Caco-2 (cell line): ENCODE measurements at regions not wholly inside any gene's neighbourhood (a gene's known extent, or its start where the extent isn't known, plus 50 kb on each side); places are given as distances from the start of the nearest gene placed in this dataset.

Source experiments
- BruUV-seq: library from RNA; stranded (reverse); fragments of 400-500 nt; replicated peaks from 2 replicates; lab custom pipeline; 2021; lab: Mats Ljungman, UMichigan
- CTCF ChIA-PET: fragments of 300-600 bp; sonication (Branson Sonifier 250); formaldehyde crosslinking; loops from one replicate; lab custom pipeline; 2022; ENCODE audit warnings: antibody characterized with exemption; lab: Charles Lee
- POLR2A ChIA-PET: fragments of 300-600 bp; sonication (Branson Sonifier 250); formaldehyde crosslinking; loops from one replicate; lab custom pipeline; 2022; ENCODE audit warnings: antibody characterized with exemption; lab: Charles Lee
- DNase-seq, 2 experiments: peaks; one replicate each; pipeline versions ENCODE4 v3.0.0 to v3.0.0-alpha.2; 2020 to 2022
- H3K27me3 ChIP-seq: replicated peaks from 2 replicates; pipeline ENCODE4 v1.6.0; 2011; ENCODE audit warnings: low read length; ENCODE audit not compliant: control insufficient read depth, insufficient read depth
- H3K36me3 ChIP-seq: 2 replicates; pipeline ENCODE4 v1.5.1; 2011; ENCODE audit warnings: low read length; ENCODE audit not compliant: control insufficient read depth, insufficient read depth
- H3K4me1 ChIP-seq: fragments of 250-450 bp; sonication (Bioruptor Pico); 2 replicates; pipeline ENCODE4 v1.5.1; 2020; ENCODE audit warnings: mild to moderate bottlenecking
- H3K4me3 ChIP-seq: 2 replicates; pipeline ENCODE4 v1.5.1; 2011; ENCODE audit warnings: low read depth, mild to moderate bottlenecking, control low read depth, low read length
- H3K9me3 ChIP-seq: fragments of 250-450 bp; sonication (Bioruptor Pico); 2 replicates; pipeline ENCODE4 v1.5.1; 2020; ENCODE audit warnings: mild to moderate bottlenecking, moderate library complexity
- H3K27ac Mint-ChIP-seq: one replicate; pipeline ENCODE4 v1.8.0; 2022; ENCODE audit warnings: mixed read lengths; ENCODE audit not compliant: unreplicated experiment
- H3K27me3 Mint-ChIP-seq: one replicate; pipeline ENCODE4 v1.8.0; 2022; ENCODE audit warnings: mixed read lengths; ENCODE audit not compliant: insufficient read depth, unreplicated experiment
- H3K36me3 Mint-ChIP-seq: one replicate; pipeline ENCODE4 v1.8.0; 2022; ENCODE audit warnings: mild to moderate bottlenecking, mixed read lengths; ENCODE audit not compliant: insufficient read depth, unreplicated experiment
- H3K4me1 Mint-ChIP-seq: one replicate; pipeline ENCODE4 v1.8.0; 2022; ENCODE audit warnings: low read depth, mixed read lengths; ENCODE audit not compliant: unreplicated experiment
- H3K4me3 Mint-ChIP-seq: one replicate; pipeline ENCODE4 v1.8.0; 2022; ENCODE audit warnings: mild to moderate bottlenecking, moderate library complexity, mixed read lengths; ENCODE audit not compliant: unreplicated experiment
- H3K9me3 Mint-ChIP-seq: one replicate; pipeline ENCODE4 v1.8.0; 2022; ENCODE audit warnings: mixed read lengths; ENCODE audit not compliant: unreplicated experiment
- CTCF ChIP-seq, 2 experiments: fragments of 200-600 bp in 1 of 2; IDR thresholded peaks; 1 replicate in 1 of 2; 2 replicates in 1 of 2; pipeline versions ENCODE4 v1.5.1 to v1.8.0; 2011 to 2022; ENCODE audit warnings: antibody characterized with exemption in 1 of 2, control low read depth in 1 of 2, inconsistent platforms in 1 of 2, low read depth in 1 of 2, low read length in 1 of 2, mild to moderate bottlenecking in 1 of 2, moderate library complexity in 1 of 2; ENCODE audit not compliant: insufficient read depth in 1 of 2, severe bottlenecking in 1 of 2, unreplicated experiment in 1 of 2
- intact Hi-C: fragments of 100-400 bp; cut with micrococcal nuclease; formaldehyde crosslinking; loops from one replicate; pipeline ENCODE4 v1.10.0; 2022; ENCODE audit not compliant: unreplicated experiment

GRCh38 chr12:3929875-3930615 is 56.8 kb upstream of the PARP11 start:
- ChIA-PET CTCF (interaction anchor here (0.8 kb wide), 1 partner anchor 347 kb away, joined by 3 read pairs; no protein-coding TSS in a partner anchor), POLR2A (no interaction called here)
- H3K4me1 Mint-ChIP-seq: no peaks in the 10 kb centered on the region
- no peaks in the 10 kb centered on the region for H3K36me3 Mint-ChIP-seq
- TF ChIP-seq CTCF (IDR thresholded peaks at IDR 0.05; ENCODE audit: insufficient read depth in 1 of 2, low read depth in 1 of 2, low read length in 1 of 2, severe bottlenecking in 1 of 2, unreplicated experiment in 1 of 2): no peak
- no peak overlapping the region for H3K4me3 ChIP-seq
- no peaks in the 10 kb centered on the region for H3K27me3 ChIP-seq
- no peak overlapping the region for H3K4me3 Mint-ChIP-seq
- DNase-seq: no peak
- peaks cover 5% of the 10 kb centered on the region for H3K27me3 Mint-ChIP-seq
- H3K9me3 ChIP-seq: no peaks in the 10 kb centered on the region
- intact Hi-C loops: no loop called here
- no peaks in the 10 kb centered on the region for H3K9me3 Mint-ChIP-seq
- no peaks in the 10 kb centered on the region for H3K36me3 ChIP-seq
- H3K27ac Mint-ChIP-seq: no peak overlapping the region
- H3K4me1 ChIP-seq: 0 out of 2 replicates have a peak, but pooled peaks cover 3% of the 10 kb centered on the region
- BruUV-seq: no TSS peak

GRCh38 chr12:3928538-3929184 is 55.5 kb upstream of the PARP11 start:
- Histone ChIP-seq H3K4me1 (0 out of 2 replicates have a peak, but pooled peaks cover 3% of the 10 kb centered on the region), H3K36me3 (no peaks in the 10 kb centered on the region), H3K9me3 (no peaks in the 10 kb centered on the region), H3K4me3 (no peak overlapping the region), H3K27me3 (no peaks in the 10 kb centered on the region)
- no peak overlapping the region for H3K4me3 Mint-ChIP-seq
- H3K4me1 Mint-ChIP-seq: peaks cover 3% of the 10 kb centered on the region
- H3K36me3 Mint-ChIP-seq: no peaks in the 10 kb centered on the region
- POLR2A ChIA-PET: no interaction called here
- no peaks in the 10 kb centered on the region for H3K9me3 Mint-ChIP-seq
- no peak overlapping the region for H3K27ac Mint-ChIP-seq
- H3K27me3 Mint-ChIP-seq: peaks cover 3% of the 10 kb centered on the region
- no peak for DNase-seq
- no TSS peak for BruUV-seq
- intact Hi-C loops: no loop called here
- CTCF ChIA-PET: interaction anchor here (0.9 kb wide), 1 partner anchor 112 kb away, joined by 3 read pairs; no protein-coding TSS in a partner anchor
- TF ChIP-seq CTCF (IDR thresholded peaks at IDR 0.05; ENCODE audit: insufficient read depth in 1 of 2, low read depth in 1 of 2, low read length in 1 of 2, severe bottlenecking in 1 of 2, unreplicated experiment in 1 of 2): no peak

- peaks cover 5% of the 10 kb centered on the region for H3K27me3 Mint-ChIP-seq
- no peak for TF ChIP-seq CTCF (IDR thresholded peaks at IDR 0.05; ENCODE audit: insufficient read depth in 1 of 2, low read depth in 1 of 2, low read length in 1 of 2, severe bottlenecking in 1 of 2, unreplicated experiment in 1 of 2)
- H3K4me3 ChIP-seq: no peak overlapping the region
- no peaks in the 10 kb centered on the region for H3K27me3 ChIP-seq
- H3K9me3 Mint-ChIP-seq: no peaks in the 10 kb centered on the region
- no peaks in the 10 kb centered on the region for H3K9me3 ChIP-seq
- H3K4me1 ChIP-seq: peaks cover 24% of the 10 kb centered on the region
- H3K36me3 ChIP-seq: no peaks in the 10 kb centered on the region
- H3K4me1 Mint-ChIP-seq: peaks cover 7% of the 10 kb centered on the region
- ChIA-PET POLR2A (no interaction called here), CTCF (no interaction called here)
- intact Hi-C loops: no loop called here
- no peak overlapping the region for H3K27ac Mint-ChIP-seq
- no TSS peak for BruUV-seq
- H3K4me3 Mint-ChIP-seq: no peak overlapping the region
- DNase-seq: no peak
- H3K36me3 Mint-ChIP-seq: no peaks in the 10 kb centered on the region
Measured at GRCh38 chr12:3925621-3926020, 52.4 kb upstream of the PARP11 start.
